ENCODE measurements at regions not wholly inside any gene's neighbourhood (a gene's known extent, or its start where the extent isn't known, plus 50 kb on each side); places are given as distances from the start of the nearest gene placed in this dataset.

GRCh38 chr13:84574851-84575250 lies 692.6 kb upstream of the SLITRK1 start:
- no peaks in the 10 kb centered on the region for H3K9me3 ChIP-seq
- intact Hi-C loops (cut with DNase I) = no loop called here
- no peaks in the 10 kb centered on the region for H3K27me3 ChIP-seq
- no peak overlapping the region for H3K4me3 ChIP-seq
- DNase-seq = no peak
- no peak overlapping the region for H3K27ac ChIP-seq
- TF ChIP-seq POLR2A (IDR thresholded peaks at IDR 0.05) (no peak), EP300 (IDR thresholded peaks at IDR 0.05) (no peak), CTCF (IDR thresholded peaks at IDR 0.05) (no peak)
- H3K36me3 ChIP-seq = no peaks in the 10 kb centered on the region
- no peaks in the 10 kb centered on the region for H3K4me1 ChIP-seq (ENCODE audit: insufficient read depth)

- no peaks in the 10 kb centered on the region for H3K36me3 ChIP-seq
- DNase-seq = no peak
- H3K4me1 ChIP-seq (ENCODE audit: insufficient read depth) = no peaks in the 10 kb centered on the region
- H3K27ac ChIP-seq = no peak overlapping the region
- H3K9me3 ChIP-seq = no peaks in the 10 kb centered on the region
- TF ChIP-seq POLR2A (IDR thresholded peaks at IDR 0.05) (no peak), CTCF (IDR thresholded peaks at IDR 0.05) (no peak), EP300 (IDR thresholded peaks at IDR 0.05) (no peak)
- no peaks in the 10 kb centered on the region for H3K27me3 ChIP-seq
- intact Hi-C loops (cut with DNase I) = no loop called here
- whole genome bisulfite sequencing, 3 donors = 58 to 69% (median 63%) methylated on average over 3 of the region's 3 CpGs
- H3K4me3 ChIP-seq = no peak overlapping the region
These were observed 689.0 kb upstream of the SLITRK1 start for GRCh38 chr13:84571264-84571663.

- Histone ChIP-seq H3K27me3 (no peaks in the 10 kb centered on the region), H3K9me3 (no peaks in the 10 kb centered on the region), H3K36me3 (no peaks in the 10 kb centered on the region), H3K4me1 (ENCODE audit: insufficient read depth) (no peaks in the 10 kb centered on the region), H3K27ac (no peak overlapping the region), H3K4me3 (no peak overlapping the region)
- 76 to 83% (median 76%) methylated on average over 2 of the region's 2 CpGs for WGBS, 3 donors
- no peak for DNase-seq
- TF ChIP-seq EP300 (IDR thresholded peaks at IDR 0.05) (no peak), POLR2A (IDR thresholded peaks at IDR 0.05) (no peak), CTCF (IDR thresholded peaks at IDR 0.05) (no peak)
- intact Hi-C loops (cut with DNase I) = no loop called here
These were observed 688.6 kb upstream of the SLITRK1 start for GRCh38 chr13:84570831-84571230.

GRCh38 chr13:84569366-84569765 lies 687.1 kb upstream of the SLITRK1 start:
- TF ChIP-seq CTCF (IDR thresholded peaks at IDR 0.05) (no peak), EP300 (IDR thresholded peaks at IDR 0.05) (no peak), POLR2A (IDR thresholded peaks at IDR 0.05) (no peak)
- Histone ChIP-seq H3K36me3 (no peaks in the 10 kb centered on the region), H3K4me3 (no peak overlapping the region), H3K4me1 (ENCODE audit: insufficient read depth) (no peaks in the 10 kb centered on the region), H3K27ac (no peak overlapping the region), H3K9me3 (no peaks in the 10 kb centered on the region), H3K27me3 (no peaks in the 10 kb centered on the region)
- DNase-seq = no peak
- WGBS, 3 donors = 58 to 63% (median 63%) methylated on average over 1 of the region's 1 CpG
- intact Hi-C loops (cut with DNase I) = no loop called here

- Histone ChIP-seq H3K4me1 (ENCODE audit: insufficient read depth) (no peaks in the 10 kb centered on the region), H3K4me3 (no peak overlapping the region), H3K36me3 (no peaks in the 10 kb centered on the region), H3K9me3 (no peaks in the 10 kb centered on the region), H3K27ac (no peak overlapping the region), H3K27me3 (no peaks in the 10 kb centered on the region)
- WGBS, 3 donors = 29 to 40% (median 36%) methylated on average over 1 of the region's 1 CpG
- no peak for DNase-seq
- TF ChIP-seq EP300 (IDR thresholded peaks at IDR 0.05) = no peak
- intact Hi-C loops (cut with DNase I) = no loop called here
These were observed 685.6 kb upstream of the SLITRK1 start for GRCh38 chr13:84567848-84568247.
